Endodermal cell (in vitro differentiated cells): ENCODE measurements at regions not wholly inside any gene's neighbourhood (a gene's known extent, or its start where the extent isn't known, plus 50 kb on each side); places are given as distances from the start of the nearest gene placed in this dataset.

Experiments
- DNase-seq: peaks from one replicate; pipeline ENCODE4 v3.0.0-alpha.2; 2017
- H3K27ac ChIP-seq: 2 replicates; pipeline ENCODE4 v1.5.1; 2013; ENCODE audit warnings: mild to moderate bottlenecking, low read depth, low read length, moderate library complexity
- H3K27me3 ChIP-seq: 2 replicates; pipeline ENCODE4 v1.6.1; 2013; ENCODE audit warnings: mild to moderate bottlenecking, low read length, moderate library complexity; ENCODE audit not compliant: insufficient read depth, control insufficient read depth, poor library complexity, severe bottlenecking
- H3K36me3 ChIP-seq: 2 replicates; pipeline ENCODE4 v1.7.0; 2013; ENCODE audit warnings: mild to moderate bottlenecking, low read length, moderate library complexity; ENCODE audit not compliant: control insufficient read depth, insufficient read depth
- H3K4me1 ChIP-seq: one replicate; pipeline ENCODE4 v1.7.0; 2013; ENCODE audit warnings: low read length; ENCODE audit not compliant: control insufficient read depth, insufficient read depth
- H3K4me3 ChIP-seq: 2 replicates; pipeline ENCODE4 v1.5.1; 2013; ENCODE audit warnings: mild to moderate bottlenecking, low read length, moderate library complexity
- H3K9ac ChIP-seq: 2 replicates; pipeline ENCODE4 v1.6.1; 2013; ENCODE audit warnings: mild to moderate bottlenecking, low read length, moderate library complexity; ENCODE audit not compliant: poor library complexity, severe bottlenecking; ENCODE audit errors: extremely low read depth
- H3K9me3 ChIP-seq: 2 replicates; pipeline ENCODE4 v1.6.1; 2013; ENCODE audit warnings: mild to moderate bottlenecking, low read length, moderate library complexity; ENCODE audit not compliant: control insufficient read depth
- H3K27ac Mint-ChIP-seq: 2 replicates; pipeline ENCODE4 v1.8.0; 2020; ENCODE audit warnings: mixed read lengths
- H3K27me3 Mint-ChIP-seq: 2 replicates; pipeline ENCODE4 v1.8.0; 2021; ENCODE audit warnings: mild to moderate bottlenecking, mixed read lengths; ENCODE audit not compliant: insufficient read depth
- H3K36me3 Mint-ChIP-seq: 2 replicates; pipeline ENCODE4 v1.8.0; 2020; ENCODE audit warnings: low read depth, mixed read lengths
- H3K4me1 Mint-ChIP-seq: 2 replicates; pipeline ENCODE4 v1.8.0; 2020; ENCODE audit warnings: mixed read lengths
- H3K4me3 Mint-ChIP-seq: 2 replicates; pipeline ENCODE4 v1.8.0; 2020; ENCODE audit warnings: mild to moderate bottlenecking, moderate library complexity, mixed read lengths
- H3K9me3 Mint-ChIP-seq: 2 replicates; pipeline ENCODE4 v1.8.0; 2020; ENCODE audit warnings: mild to moderate bottlenecking, mixed read lengths
- CTCF ChIP-seq: fragments of 200-600 bp; sonication (generic); conservative IDR thresholded peaks from 2 replicates; pipeline ENCODE4 v1.5.0; 2021; ENCODE audit warnings: antibody characterized with exemption, mild to moderate bottlenecking
- WGBS, 2 experiments: methylation state at CpG; one replicate each; pipeline versions ENCODE4 v1.1.5 to v1.1.7; 2013; ENCODE audit warnings: missing lambda C conversion rate in 2 of 2, mixed read lengths in 1 of 2; ENCODE audit not compliant: insufficient coverage in 1 of 2, insufficient read length in 1 of 2; 5-methylcytosine and 5-hydroxymethylcytosine counted together

GRCh38 chr11:33574331-33574730, 126.3 kb downstream of the C11orf91 start:
- no peaks in the 10 kb centered on the region for H3K27me3 Mint-ChIP-seq
- Histone ChIP-seq H3K27me3 (no peaks in the 10 kb centered on the region), H3K4me1 (no peaks in the 10 kb centered on the region), H3K9me3 (peaks cover 4% of the 10 kb centered on the region), H3K4me3 (no peak overlapping the region), H3K9ac (no peak overlapping the region), H3K27ac (no peak overlapping the region), H3K36me3 (no peaks in the 10 kb centered on the region)
- 89% methylated on average over 6 to 7 of the region's 7 CpGs for WGBS, 2 experiments
- no peak for TF ChIP-seq CTCF
- no peaks in the 10 kb centered on the region for H3K36me3 Mint-ChIP-seq
- no peak for DNase-seq
- H3K4me1 Mint-ChIP-seq: no peaks in the 10 kb centered on the region
- no peak overlapping the region for H3K27ac Mint-ChIP-seq
- no peak overlapping the region for H3K4me3 Mint-ChIP-seq
- H3K9me3 Mint-ChIP-seq: peaks cover 7% of the 10 kb centered on the region

GRCh38 chr11:33569333-33569732, 131.3 kb downstream of the C11orf91 start:
- no peaks in the 10 kb centered on the region for H3K27me3 Mint-ChIP-seq
- no peak for DNase-seq
- H3K27me3 ChIP-seq: no peaks in the 10 kb centered on the region
- no peaks in the 10 kb centered on the region for H3K36me3 ChIP-seq
- 95 to 100% methylated on average over 2 to 4 of the region's 4 CpGs for WGBS, 2 experiments
- H3K4me1 ChIP-seq: no peaks in the 10 kb centered on the region
- no peaks in the 10 kb centered on the region for H3K36me3 Mint-ChIP-seq
- peaks cover 7% of the 10 kb centered on the region for H3K9me3 Mint-ChIP-seq
- H3K9ac ChIP-seq: no peak overlapping the region
- no peak overlapping the region for H3K27ac ChIP-seq
- H3K9me3 ChIP-seq: peaks cover 4% of the 10 kb centered on the region
- no peak overlapping the region for H3K27ac Mint-ChIP-seq
- no peak overlapping the region for H3K4me3 ChIP-seq
- H3K4me3 Mint-ChIP-seq: no peak overlapping the region
- TF ChIP-seq CTCF: no peak
- H3K4me1 Mint-ChIP-seq: no peaks in the 10 kb centered on the region

DNA sequence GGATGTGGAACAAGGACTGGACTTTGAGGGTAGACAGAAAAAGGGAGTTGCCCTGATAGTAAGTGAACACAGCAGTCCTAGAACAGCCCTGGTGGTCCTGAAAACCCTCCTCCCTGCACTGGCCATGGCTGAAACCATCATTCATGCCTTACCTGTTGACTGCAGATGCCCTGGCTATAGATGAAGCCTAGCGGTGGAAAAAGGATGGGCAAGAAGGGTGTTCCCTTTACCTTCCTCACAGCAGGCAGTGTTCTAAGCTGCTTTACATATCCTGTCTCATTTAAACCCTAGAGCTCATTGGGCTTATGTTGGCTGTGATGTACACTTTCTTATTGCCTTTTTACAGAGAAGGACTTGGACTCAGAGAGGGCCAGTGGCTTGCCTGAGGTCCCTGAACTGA, 133.6 kb downstream of the C11orf91 start:
- Mint-ChIP-seq H3K9me3 (no peaks in the 10 kb centered on the region), H3K4me3 (no peak overlapping the region), H3K36me3 (no peaks in the 10 kb centered on the region), H3K27me3 (no peaks in the 10 kb centered on the region), H3K27ac (no peak overlapping the region), H3K4me1 (no peaks in the 10 kb centered on the region)
- WGBS, 2 experiments: 95% methylated on average over 1 of the region's 1 CpG; no CpG with 5 or more reads in 1 of the 2 experiments
- Histone ChIP-seq H3K9me3 (no peaks in the 10 kb centered on the region), H3K9ac (no peak overlapping the region), H3K27me3 (no peaks in the 10 kb centered on the region), H3K27ac (no peak overlapping the region), H3K36me3 (no peaks in the 10 kb centered on the region), H3K4me1 (no peaks in the 10 kb centered on the region), H3K4me3 (no peak overlapping the region)
- TF ChIP-seq CTCF: no peak
- no peak for DNase-seq
